ENCODE measurements at regions not wholly inside any gene's neighbourhood (a gene's known extent, or its start where the extent isn't known, plus 50 kb on each side); places are given as distances from the start of the nearest gene placed in this dataset.

GRCh38 chr3:72047221-72047871 lies 262.4 kb upstream of the PROK2 start:
- TF ChIP-seq, protein P1, sequence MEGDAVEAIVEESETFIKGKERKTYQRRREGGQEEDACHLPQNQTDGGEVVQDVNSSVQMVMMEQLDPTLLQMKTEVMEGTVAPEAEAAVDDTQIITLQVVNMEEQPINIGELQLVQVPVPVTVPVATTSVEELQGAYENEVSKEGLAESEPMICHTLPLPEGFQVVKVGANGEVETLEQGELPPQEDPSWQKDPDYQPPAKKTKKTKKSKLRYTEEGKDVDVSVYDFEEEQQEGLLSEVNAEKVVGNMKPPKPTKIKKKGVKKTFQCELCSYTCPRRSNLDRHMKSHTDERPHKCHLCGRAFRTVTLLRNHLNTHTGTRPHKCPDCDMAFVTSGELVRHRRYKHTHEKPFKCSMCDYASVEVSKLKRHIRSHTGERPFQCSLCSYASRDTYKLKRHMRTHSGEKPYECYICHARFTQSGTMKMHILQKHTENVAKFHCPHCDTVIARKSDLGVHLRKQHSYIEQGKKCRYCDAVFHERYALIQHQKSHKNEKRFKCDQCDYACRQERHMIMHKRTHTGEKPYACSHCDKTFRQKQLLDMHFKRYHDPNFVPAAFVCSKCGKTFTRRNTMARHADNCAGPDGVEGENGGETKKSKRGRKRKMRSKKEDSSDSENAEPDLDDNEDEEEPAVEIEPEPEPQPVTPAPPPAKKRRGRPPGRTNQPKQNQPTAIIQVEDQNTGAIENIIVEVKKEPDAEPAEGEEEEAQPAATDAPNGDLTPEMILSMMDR (IDR thresholded peaks at IDR 0.05; ENCODE audit: partially characterized antibody, unreplicated experiment), result no peak
- DNase-seq, result no peak
- Mint-ChIP-seq H3K9me3 (ENCODE audit: unreplicated experiment) (no peaks in the 10 kb centered on the region), H3K4me1 (ENCODE audit: low read depth, unreplicated experiment) (no peaks in the 10 kb centered on the region), H3K27ac (ENCODE audit: unreplicated experiment) (no peak overlapping the region), H3K36me3 (ENCODE audit: unreplicated experiment) (no peaks in the 10 kb centered on the region), H3K27me3 (ENCODE audit: unreplicated experiment) (no peaks in the 10 kb centered on the region), H3K4me3 (ENCODE audit: unreplicated experiment) (no peak overlapping the region)

- DNase-seq, result no peak
- Mint-ChIP-seq H3K4me3 (ENCODE audit: unreplicated experiment) (no peak overlapping the region), H3K27ac (ENCODE audit: unreplicated experiment) (no peak overlapping the region), H3K27me3 (ENCODE audit: unreplicated experiment) (no peaks in the 10 kb centered on the region), H3K36me3 (ENCODE audit: unreplicated experiment) (no peaks in the 10 kb centered on the region), H3K4me1 (ENCODE audit: low read depth, unreplicated experiment) (peaks cover 7% of the 10 kb centered on the region), H3K9me3 (ENCODE audit: unreplicated experiment) (no peaks in the 10 kb centered on the region)
- TF ChIP-seq, protein P1 (IDR thresholded peaks at IDR 0.05; ENCODE audit: partially characterized antibody, unreplicated experiment), result no peak
These were observed 259.4 kb upstream of the PROK2 start for GRCh38 chr3:72044231-72044855.

DNA sequence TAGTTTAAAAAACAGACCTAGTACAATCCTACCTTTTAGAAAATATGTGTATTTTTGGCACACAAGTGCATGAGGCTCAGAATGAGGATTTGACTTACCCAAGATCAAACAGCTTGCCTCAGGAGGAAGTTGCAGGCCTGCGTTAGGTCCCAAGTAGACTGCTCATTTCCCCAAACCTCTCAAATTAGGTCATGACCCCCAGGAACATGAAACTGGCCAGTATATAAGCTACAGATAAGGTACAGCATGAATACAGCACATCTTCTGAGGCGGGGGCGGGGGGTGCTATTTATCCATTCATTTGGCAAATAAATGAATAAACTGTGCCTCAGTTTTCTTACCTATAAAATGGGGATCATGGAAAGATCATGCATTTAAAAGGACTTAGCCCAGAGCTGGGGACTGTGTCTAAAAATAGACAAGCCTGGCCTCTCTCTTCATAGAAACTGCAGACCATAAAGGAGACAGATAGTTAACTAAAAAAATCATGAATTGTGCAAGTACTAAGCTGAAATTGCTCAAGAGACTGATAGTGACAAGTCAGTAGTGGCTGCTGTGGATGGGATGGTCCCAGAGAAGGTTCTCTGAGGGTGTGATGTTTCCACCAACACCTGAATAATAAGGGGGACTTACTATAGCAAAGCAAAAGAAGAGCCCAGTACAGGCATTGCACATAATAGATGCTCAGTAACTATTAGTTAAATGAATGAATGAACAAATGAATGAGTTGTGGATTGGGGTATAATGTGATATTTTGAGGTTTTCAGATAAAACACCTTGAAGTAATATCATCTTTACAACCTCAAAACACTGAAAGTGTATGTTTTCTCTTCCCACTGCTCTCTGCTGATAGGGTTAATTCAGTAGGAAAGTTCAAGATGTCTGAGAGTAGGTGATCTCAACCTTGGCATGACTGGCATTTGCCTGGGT lies 258.5 kb upstream of the PROK2 start:
- Mint-ChIP-seq H3K4me1 (ENCODE audit: low read depth, unreplicated experiment) (peaks cover 7% of the 10 kb centered on the region), H3K4me3 (ENCODE audit: unreplicated experiment) (no peak overlapping the region), H3K27ac (ENCODE audit: unreplicated experiment) (no peak overlapping the region)

GRCh38 chr3:72042397-72043203 lies 257.7 kb upstream of the PROK2 start:
- Mint-ChIP-seq H3K4me1 (ENCODE audit: low read depth, unreplicated experiment) (peaks cover 7% of the 10 kb centered on the region), H3K27ac (ENCODE audit: unreplicated experiment) (no peak overlapping the region)
- no peak for DNase-seq

More for the DNA sequence above, 258.5 kb upstream of the PROK2 start:
- H3K36me3 Mint-ChIP-seq (ENCODE audit: unreplicated experiment), result no peaks in the 10 kb centered on the region
- H3K9me3 Mint-ChIP-seq (ENCODE audit: unreplicated experiment), result no peaks in the 10 kb centered on the region
- TF ChIP-seq, protein P1 (IDR thresholded peaks at IDR 0.05; ENCODE audit: partially characterized antibody, unreplicated experiment), result no peak
- no peaks in the 10 kb centered on the region for H3K27me3 Mint-ChIP-seq (ENCODE audit: unreplicated experiment)
- DNase-seq, result no peak

More at GRCh38 chr3:72042397-72043203, 257.7 kb upstream of the PROK2 start:
- peaks cover under 1% of the 10 kb centered on the region for H3K9me3 Mint-ChIP-seq (ENCODE audit: unreplicated experiment)
- H3K27me3 Mint-ChIP-seq (ENCODE audit: unreplicated experiment), result no peaks in the 10 kb centered on the region
- TF ChIP-seq, protein P1 (IDR thresholded peaks at IDR 0.05; ENCODE audit: partially characterized antibody, unreplicated experiment), result no peak
- no peak overlapping the region for H3K4me3 Mint-ChIP-seq (ENCODE audit: unreplicated experiment)
- no peaks in the 10 kb centered on the region for H3K36me3 Mint-ChIP-seq (ENCODE audit: unreplicated experiment)

Measured in glutamatergic neuron (in vitro differentiated cells).